Naive B cell (primary cell): ENCODE measurements at regions not wholly inside any gene's neighbourhood (a gene's known extent, or its start where the extent isn't known, plus 50 kb on each side); places are given as distances from the start of the nearest gene placed in this dataset.

Experiments used
- ATAC-seq, 2 donors: fragments of 150-1000 bp; cut with Tn5 transposase; 2 replicates each; pipeline ENCODE4 v1.10.0; 2021; ENCODE audit warnings: low read depth in 2 of 2, mild to moderate bottlenecking in 2 of 2, moderate library complexity in 2 of 2
- DNase-seq: peaks from one replicate; pipeline ENCODE4 v3.0.0; 2022
- H3K27ac Mint-ChIP-seq, 6 donors: one replicate each; pipeline ENCODE4 v1.8.0; 2020 to 2022; ENCODE audit warnings: mild to moderate bottlenecking in 6 of 6, mixed read lengths in 6 of 6, moderate library complexity in 5 of 6, inconsistent platforms in 2 of 6
- H3K27me3 Mint-ChIP-seq, 3 donors: one replicate each; pipeline ENCODE4 v1.8.0; 2021 to 2022; ENCODE audit warnings: mixed read lengths in 3 of 3, mild to moderate bottlenecking in 1 of 3
- H3K36me3 Mint-ChIP-seq, 2 donors: one replicate each; pipeline ENCODE4 v1.8.0; 2020 to 2022; ENCODE audit warnings: mixed read lengths in 2 of 2, inconsistent platforms in 1 of 2, mild to moderate bottlenecking in 1 of 2
- H3K4me1 Mint-ChIP-seq, 3 donors: one replicate each; pipeline ENCODE4 v1.8.0; 2020 to 2022; ENCODE audit warnings: mixed read lengths in 3 of 3, inconsistent platforms in 1 of 3, mild to moderate bottlenecking in 1 of 3, moderate library complexity in 1 of 3
- H3K4me3 Mint-ChIP-seq, 8 donors: one replicate each; pipeline ENCODE4 v1.8.0; 2020 to 2022; ENCODE audit warnings: mild to moderate bottlenecking in 8 of 8, mixed read lengths in 8 of 8, moderate library complexity in 8 of 8, inconsistent platforms in 2 of 8
- H3K9me3 Mint-ChIP-seq, 7 donors: one replicate each; pipeline ENCODE4 v1.8.0; 2020 to 2022; ENCODE audit warnings: mixed read lengths in 7 of 7, mild to moderate bottlenecking in 5 of 7, inconsistent platforms in 2 of 7, moderate library complexity in 1 of 7

- H3K27me3 Mint-ChIP-seq: peaks cover 0 to 16% (median 11%) of the 10 kb centered on the region in 3 donors
- no peak for ATAC-seq
These were observed 223.2 kb downstream of the SH2D4B start for GRCh38 chr10:80760914-80761371.

GRCh38 chr10:80767963-80768362 lies 230.3 kb downstream of the SH2D4B start:
- DNase-seq: no peak
- no peak for ATAC-seq
- no peak overlapping the region for H3K27ac Mint-ChIP-seq
- H3K9me3 Mint-ChIP-seq: no peaks in the 10 kb centered on the region
- H3K36me3 Mint-ChIP-seq: no peaks in the 10 kb centered on the region
- H3K27me3 Mint-ChIP-seq: peaks cover 14 to 19% (median 16%) of the 10 kb centered on the region in 3 donors
- no peak overlapping the region for H3K4me3 Mint-ChIP-seq
- H3K4me1 Mint-ChIP-seq: no peaks in the 10 kb centered on the region

More at GRCh38 chr10:80760914-80761371, 223.2 kb downstream of the SH2D4B start:
- H3K27ac Mint-ChIP-seq: no peak overlapping the region
- no peak overlapping the region for H3K4me3 Mint-ChIP-seq
- DNase-seq: no peak
- H3K9me3 Mint-ChIP-seq: peaks cover 0 to 6% (median 0%) of the 10 kb centered on the region in 7 donors
- no peaks in the 10 kb centered on the region for H3K36me3 Mint-ChIP-seq
- H3K4me1 Mint-ChIP-seq: no peaks in the 10 kb centered on the region

GRCh38 chr10:80769700-80770160 lies 232.0 kb downstream of the SH2D4B start:
- H3K4me3 Mint-ChIP-seq: no peak overlapping the region
- H3K4me1 Mint-ChIP-seq: no peaks in the 10 kb centered on the region
- H3K9me3 Mint-ChIP-seq: peaks cover 0 to 2% (median 0%) of the 10 kb centered on the region in 7 donors
- H3K27ac Mint-ChIP-seq: no peak overlapping the region
- no peaks in the 10 kb centered on the region for H3K36me3 Mint-ChIP-seq
- H3K27me3 Mint-ChIP-seq: peaks cover 18 to 28% (median 21%) of the 10 kb centered on the region in 3 donors
- ATAC-seq: no peak
- DNase-seq: no peak

- peaks cover 18 to 28% (median 21%) of the 10 kb centered on the region in 3 donors for H3K27me3 Mint-ChIP-seq
- H3K4me3 Mint-ChIP-seq: no peak overlapping the region
- no peaks in the 10 kb centered on the region for H3K36me3 Mint-ChIP-seq
- no peaks in the 10 kb centered on the region for H3K4me1 Mint-ChIP-seq
- DNase-seq: no peak
- no peak overlapping the region for H3K27ac Mint-ChIP-seq
- H3K9me3 Mint-ChIP-seq: peaks cover 0 to 2% (median 0%) of the 10 kb centered on the region in 7 donors
- no peak for ATAC-seq
These were observed 232.5 kb downstream of the SH2D4B start for GRCh38 chr10:80770239-80770638.

GRCh38 chr10:80771285-80771684 lies 233.6 kb downstream of the SH2D4B start:
- H3K4me1 Mint-ChIP-seq: no peaks in the 10 kb centered on the region
- ATAC-seq: no peak
- peaks cover 0 to 2% (median 0%) of the 10 kb centered on the region in 7 donors for H3K9me3 Mint-ChIP-seq
- DNase-seq: no peak
- no peaks in the 10 kb centered on the region for H3K36me3 Mint-ChIP-seq
- no peak overlapping the region for H3K4me3 Mint-ChIP-seq
- H3K27me3 Mint-ChIP-seq: peaks cover 26 to 28% (median 26%) of the 10 kb centered on the region in 3 donors
- no peak overlapping the region for H3K27ac Mint-ChIP-seq

- DNase-seq (no peak), ATAC-seq (no peak)
- peaks cover 26 to 28% (median 27%) of the 10 kb centered on the region in 3 donors for H3K27me3 Mint-ChIP-seq
- no peaks in the 10 kb centered on the region for H3K36me3 Mint-ChIP-seq
- no peaks in the 10 kb centered on the region for H3K4me1 Mint-ChIP-seq
- peaks cover 0 to 2% (median 0%) of the 10 kb centered on the region in 7 donors for H3K9me3 Mint-ChIP-seq
- peak overlapping the region in 1 of 8 donors; percentile 7 for H3K4me3 Mint-ChIP-seq
- no peak overlapping the region for H3K27ac Mint-ChIP-seq
These were observed 234.3 kb downstream of the SH2D4B start for GRCh38 chr10:80771902-80772555.

GRCh38 chr10:80772596-80772995 lies 234.9 kb downstream of the SH2D4B start:
- H3K27me3 Mint-ChIP-seq: peaks cover 26 to 28% (median 27%) of the 10 kb centered on the region in 3 donors
- H3K9me3 Mint-ChIP-seq: peaks cover 0 to 2% (median 0%) of the 10 kb centered on the region in 7 donors
- H3K4me1 Mint-ChIP-seq: no peaks in the 10 kb centered on the region
- H3K4me3 Mint-ChIP-seq: no peak overlapping the region
- ATAC-seq: no peak
- no peaks in the 10 kb centered on the region for H3K36me3 Mint-ChIP-seq
- DNase-seq: no peak
- H3K27ac Mint-ChIP-seq: no peak overlapping the region

GRCh38 chr10:80784695-80785094 lies 247.0 kb downstream of the SH2D4B start:
- Mint-ChIP-seq H3K36me3 (no peaks in the 10 kb centered on the region), H3K27ac (no peak overlapping the region), H3K4me1 (no peaks in the 10 kb centered on the region), H3K27me3 (peaks cover 9 to 13% (median 11%) of the 10 kb centered on the region in 3 donors), H3K9me3 (peaks cover 0 to 3% (median 0%) of the 10 kb centered on the region in 7 donors), H3K4me3 (no peak overlapping the region)
- DNase-seq (no peak), ATAC-seq (no peak)

GRCh38 chr10:80786322-80786721 lies 248.6 kb downstream of the SH2D4B start:
- Mint-ChIP-seq H3K9me3 (peaks cover 0 to 3% (median 0%) of the 10 kb centered on the region in 7 donors), H3K4me3 (peak overlapping the region in 1 of 8 donors; percentile 41), H3K36me3 (no peaks in the 10 kb centered on the region), H3K4me1 (no peaks in the 10 kb centered on the region), H3K27ac (no peak overlapping the region), H3K27me3 (peaks cover 11 to 14% (median 13%) of the 10 kb centered on the region in 3 donors)
- DNase-seq (no peak), ATAC-seq (no peak)

- H3K27ac Mint-ChIP-seq: no peak overlapping the region
- ATAC-seq (no peak), DNase-seq (no peak)
- H3K36me3 Mint-ChIP-seq: no peaks in the 10 kb centered on the region
- H3K27me3 Mint-ChIP-seq: peaks cover 8 to 14% (median 13%) of the 10 kb centered on the region in 3 donors
- peaks cover 0 to 3% (median 0%) of the 10 kb centered on the region in 7 donors for H3K9me3 Mint-ChIP-seq
- H3K4me1 Mint-ChIP-seq: no peaks in the 10 kb centered on the region
- no peak overlapping the region for H3K4me3 Mint-ChIP-seq
These were observed 250.2 kb downstream of the SH2D4B start for GRCh38 chr10:80787952-80788351.

- Mint-ChIP-seq H3K9me3 (peaks cover 0 to 3% (median 0%) of the 10 kb centered on the region in 7 donors), H3K27ac (no peak overlapping the region), H3K36me3 (no peaks in the 10 kb centered on the region), H3K27me3 (peaks cover 11 to 22% (median 18%) of the 10 kb centered on the region in 3 donors), H3K4me1 (no peaks in the 10 kb centered on the region), H3K4me3 (no peak overlapping the region)
- DNase-seq: no peak
- no peak for ATAC-seq
These were observed 257.3 kb downstream of the SH2D4B start for GRCh38 chr10:80794994-80795393.

GRCh38 chr10:80805343-80806020 lies 267.8 kb downstream of the SH2D4B start:
- Mint-ChIP-seq H3K27ac (no peak overlapping the region), H3K9me3 (peaks cover 4 to 31% (median 16%) of the 10 kb centered on the region in 7 donors), H3K4me3 (no peak overlapping the region), H3K4me1 (no peaks in the 10 kb centered on the region), H3K27me3 (no peaks in the 10 kb centered on the region), H3K36me3 (no peaks in the 10 kb centered on the region)
- ATAC-seq: no peak
- DNase-seq: no peak

- ATAC-seq (no peak), DNase-seq (no peak)
- H3K36me3 Mint-ChIP-seq: peaks cover 0 to 4% of the 10 kb centered on the region in 2 donors
- H3K4me3 Mint-ChIP-seq: no peak overlapping the region
- H3K27me3 Mint-ChIP-seq: peaks cover 0 to 9% (median 0%) of the 10 kb centered on the region in 3 donors
- H3K4me1 Mint-ChIP-seq: no peaks in the 10 kb centered on the region
- no peak overlapping the region for H3K27ac Mint-ChIP-seq
- peaks cover 4 to 33% (median 11%) of the 10 kb centered on the region in 7 donors for H3K9me3 Mint-ChIP-seq
These were observed 276.5 kb downstream of the SH2D4B start for GRCh38 chr10:80814147-80814652.
